ENCODE measurements at regions not wholly inside any gene's neighbourhood (a gene's known extent, or its start where the extent isn't known, plus 50 kb on each side); places are given as distances from the start of the nearest gene placed in this dataset.
"Not testable (repeated sequence)": the region's sequence is repeated elsewhere in the genome, so short reads cannot be mapped to it uniquely, and the experiment has no call there.

- no peak for DNase-seq
These were observed 57.4 kb upstream of the ZBTB20 start for GRCh38 chr3:115204475-115204874.

GRCh38 chr3:115208066-115208750 lies 61.1 kb upstream of the ZBTB20 start:
- DNase-seq = no peak

- DNase-seq = no peak
These were observed 64.9 kb upstream of the ZBTB20 start for GRCh38 chr3:115211810-115212492.

GRCh38 chr3:115212615-115213014 lies 65.5 kb upstream of the ZBTB20 start:
- DNase-seq = no peak

GRCh38 chr3:115213052-115213451 lies 66.0 kb upstream of the ZBTB20 start:
- DNase-seq = not testable (repeated sequence)

- DNase-seq = no peak
These were observed 70.2 kb upstream of the ZBTB20 start for GRCh38 chr3:115217292-115217677.

- DNase-seq = peak; percentile 86
These were observed 70.8 kb upstream of the ZBTB20 start for GRCh38 chr3:115217678-115218451.

- DNase-seq = no peak
These were observed 71.8 kb upstream of the ZBTB20 start for GRCh38 chr3:115218859-115219258.

- no peak for DNase-seq
These were observed 77.6 kb upstream of the ZBTB20 start for GRCh38 chr3:115224687-115225086.

- DNase-seq = no peak
These were observed 79.9 kb upstream of the ZBTB20 start for GRCh38 chr3:115226844-115227445.

GRCh38 chr3:115227461-115227860 lies 80.4 kb upstream of the ZBTB20 start:
- DNase-seq = no peak

- DNase-seq = no peak
These were observed 81.2 kb upstream of the ZBTB20 start for GRCh38 chr3:115228266-115228665.

GRCh38 chr3:115232167-115232566 lies 85.1 kb upstream of the ZBTB20 start:
- DNase-seq = no peak

- DNase-seq = no peak
These were observed 85.9 kb upstream of the ZBTB20 start for GRCh38 chr3:115233021-115233420.

- no peak for DNase-seq
These were observed 89.4 kb upstream of the ZBTB20 start for GRCh38 chr3:115236496-115236895.

- DNase-seq = peak; percentile 77
These were observed 92.6 kb upstream of the ZBTB20 start for GRCh38 chr3:115239717-115240116.

GRCh38 chr3:115244350-115244749 lies 97.3 kb upstream of the ZBTB20 start:
- no peak for DNase-seq

GRCh38 chr3:115245438-115245837 lies 98.3 kb upstream of the ZBTB20 start:
- no peak for DNase-seq

GRCh38 chr3:115245899-115246298 lies 98.8 kb upstream of the ZBTB20 start:
- no peak for DNase-seq

- DNase-seq = no peak
These were observed 99.5 kb upstream of the ZBTB20 start for GRCh38 chr3:115246461-115247020.

- no peak for DNase-seq
These were observed 101.2 kb upstream of the ZBTB20 start for GRCh38 chr3:115248274-115248673.

GRCh38 chr3:115251509-115251908 lies 104.4 kb upstream of the ZBTB20 start:
- DNase-seq = no peak

GRCh38 chr3:115252679-115253078 lies 105.6 kb upstream of the ZBTB20 start:
- no peak for DNase-seq
